HG02970 (cell line): ENCODE measurements at regions not wholly inside any gene's neighbourhood (a gene's known extent, or its start where the extent isn't known, plus 50 kb on each side); places are given as distances from the start of the nearest gene placed in this dataset.

Source experiments
- ATAC-seq: cut with Tn5 transposase; IDR thresholded peaks from one replicate; pipeline ENCODE4 v1.9.1; 2021; ENCODE audit warnings: mild to moderate bottlenecking, moderate library complexity, moderate number of reproducible peaks; ENCODE audit not compliant: unreplicated experiment, low FRiP score

DNA sequence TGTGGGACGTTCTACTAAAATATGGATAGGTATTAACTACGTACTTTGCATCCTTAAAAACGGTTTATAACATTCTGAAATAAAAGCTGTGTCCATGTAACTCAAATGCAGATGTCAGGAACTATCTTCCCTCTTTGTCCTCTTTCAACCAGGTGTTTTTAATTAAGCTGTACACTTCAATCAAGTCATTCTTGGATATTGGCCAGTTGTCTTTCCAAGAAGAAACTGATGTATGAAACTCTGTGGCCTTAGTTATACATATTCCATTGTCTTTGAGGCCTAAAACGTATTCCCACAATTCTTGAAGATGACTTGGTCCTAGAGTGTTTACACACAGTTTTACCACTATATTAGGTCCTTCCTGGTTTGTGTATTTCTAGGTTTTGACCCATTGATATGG, 249.0 kb upstream of the CNTN5 start:
- no peak for ATAC-seq

DNA sequence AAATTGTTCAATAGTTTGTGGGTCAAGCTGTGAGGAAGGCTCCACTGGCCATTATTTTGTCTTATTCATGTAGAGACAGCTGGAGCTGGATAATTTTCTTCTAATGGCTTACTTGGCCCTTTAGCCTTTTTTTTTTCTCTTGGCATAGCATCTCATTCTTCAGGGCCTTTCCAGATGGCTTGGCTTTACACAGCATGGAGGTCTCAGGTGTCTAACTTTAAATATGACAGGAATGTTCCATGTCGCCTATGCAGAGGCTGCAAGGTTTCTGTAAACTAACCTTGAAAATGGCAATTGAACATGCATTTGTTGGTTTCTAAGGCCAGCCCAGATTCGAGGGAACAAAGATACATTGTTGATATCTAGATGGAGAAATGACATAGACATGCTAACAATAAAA, 247.9 kb upstream of the CNTN5 start:
- ATAC-seq: no peak

DNA sequence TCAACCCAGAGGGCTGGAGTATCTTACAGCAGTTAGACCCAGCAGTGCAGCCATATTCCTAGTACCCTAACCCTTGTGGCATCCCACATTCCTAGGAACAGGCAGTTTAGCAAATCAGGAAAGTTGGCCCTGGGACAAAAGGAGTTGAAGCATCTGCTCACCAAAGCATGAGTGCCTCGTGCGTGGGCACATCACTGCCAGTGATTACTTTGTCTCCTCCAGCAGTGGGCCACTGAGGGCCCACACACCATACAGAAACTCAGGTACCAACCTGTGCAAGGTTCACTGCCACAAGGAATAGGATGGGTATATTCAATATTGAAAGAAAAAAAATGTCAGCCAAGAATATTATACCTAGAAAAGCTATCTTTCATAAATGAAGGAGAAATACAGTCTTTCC, 227.5 kb upstream of the CNTN5 start:
- no peak for ATAC-seq

DNA sequence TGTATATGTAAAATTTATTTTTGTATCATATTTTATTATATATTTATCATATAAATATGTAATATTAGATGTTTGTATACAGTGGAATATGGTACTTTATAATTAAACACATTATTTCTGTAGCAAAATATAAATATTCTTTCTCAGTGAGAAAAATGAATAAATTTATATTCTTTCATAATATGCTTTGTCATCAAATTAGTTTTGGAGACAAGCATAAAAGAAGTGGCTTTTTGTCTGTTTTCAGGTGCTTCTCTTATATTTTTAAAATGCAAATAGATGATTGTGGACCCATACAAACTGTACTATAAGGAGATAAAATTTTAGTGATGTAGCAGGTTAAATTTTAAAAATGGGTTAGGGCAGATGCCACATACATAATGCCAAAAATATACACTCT, 222.4 kb upstream of the CNTN5 start:
- ATAC-seq: no peak

DNA sequence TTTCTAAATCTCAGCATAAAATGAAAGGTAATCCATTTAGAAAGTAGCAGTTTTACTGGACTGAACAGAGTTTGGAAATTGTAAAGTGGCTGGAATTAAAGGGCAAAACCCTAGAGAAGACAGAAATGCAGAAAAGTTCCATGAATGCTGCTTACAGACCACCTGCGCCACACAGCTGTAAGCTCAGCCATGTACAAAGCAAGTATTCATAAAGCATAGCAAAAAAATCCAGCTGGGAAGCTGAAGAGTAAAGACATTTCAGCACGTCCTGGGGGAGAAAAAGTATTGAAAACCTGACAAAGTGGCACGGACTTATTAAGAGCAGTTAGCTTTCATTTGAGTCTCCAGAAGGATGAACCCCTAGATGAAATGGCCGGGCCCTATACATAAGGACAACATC, 220.1 kb upstream of the CNTN5 start:
- ATAC-seq: no peak

DNA sequence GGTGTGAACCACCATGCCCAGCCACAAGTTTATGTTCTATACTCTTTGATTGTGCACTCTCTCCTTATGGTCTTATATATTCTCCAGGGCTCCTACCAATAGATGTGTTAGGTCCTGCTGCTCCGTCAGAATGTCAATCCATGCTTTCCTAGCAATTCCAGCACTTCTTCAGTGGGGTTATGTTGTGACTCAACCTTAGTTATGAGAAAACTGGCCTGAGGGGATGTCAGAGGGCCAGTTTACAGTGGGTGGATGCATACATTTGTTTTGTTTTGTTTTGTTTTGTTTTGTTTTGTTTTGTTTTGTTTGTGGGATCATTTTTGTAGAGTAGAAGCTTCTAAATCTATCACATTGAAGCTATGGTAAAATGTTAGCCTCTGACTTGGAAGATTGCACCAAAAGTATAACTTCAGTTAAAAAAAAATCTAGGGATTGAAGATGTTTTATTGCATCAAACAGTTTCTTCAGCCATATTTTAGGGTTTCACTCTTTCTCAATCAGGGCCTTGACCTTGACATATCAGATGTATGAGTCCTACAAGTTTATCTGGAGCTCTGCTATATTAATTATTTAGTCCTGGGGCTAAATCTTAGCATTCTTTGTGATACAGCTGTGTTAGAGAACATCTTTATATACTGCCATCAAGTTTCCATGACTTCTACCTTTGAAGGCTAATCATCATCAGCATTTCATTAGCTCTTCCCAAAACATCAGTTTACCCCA, 191.6 kb upstream of the CNTN5 start:
- no peak for ATAC-seq

DNA sequence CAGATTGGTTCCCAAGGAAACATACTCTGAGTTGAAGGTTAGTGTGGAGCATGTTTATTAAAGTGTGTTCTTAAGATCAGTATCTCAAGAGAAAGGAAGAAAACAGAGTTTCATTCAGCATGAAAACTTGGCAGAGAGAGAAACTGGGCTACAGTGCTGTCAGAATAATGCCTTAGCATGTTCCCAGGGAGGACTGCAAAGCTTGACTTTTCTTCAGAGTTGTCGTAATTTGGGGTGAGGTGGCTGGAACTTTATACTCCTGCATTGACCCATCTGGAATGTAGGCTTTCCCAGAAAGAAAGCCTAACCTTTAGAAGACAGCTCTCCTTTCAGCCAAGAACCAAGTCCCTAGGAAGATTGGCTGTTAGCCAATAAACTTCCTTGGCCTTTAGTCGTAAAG, 190.8 kb upstream of the CNTN5 start:
- no peak for ATAC-seq

DNA sequence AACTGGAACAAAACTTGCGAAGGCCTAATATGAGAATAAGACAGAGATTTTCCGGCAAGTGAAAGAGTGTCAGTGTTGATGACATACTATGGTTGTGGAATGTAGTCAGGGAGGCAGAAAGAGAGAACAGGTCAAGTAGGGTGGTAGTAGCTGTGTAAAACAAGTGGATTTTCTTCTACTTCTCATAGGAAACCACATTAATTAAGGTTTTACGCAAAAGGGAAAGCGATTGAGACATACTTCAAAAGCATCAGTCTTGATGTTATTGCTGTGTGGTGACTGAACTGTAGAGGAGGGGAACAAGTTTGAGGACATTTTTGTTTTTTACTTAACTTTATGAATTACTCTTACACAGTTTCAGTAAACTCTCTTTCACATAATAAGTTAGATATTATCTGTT, 186.0 kb upstream of the CNTN5 start:
- ATAC-seq: no peak

DNA sequence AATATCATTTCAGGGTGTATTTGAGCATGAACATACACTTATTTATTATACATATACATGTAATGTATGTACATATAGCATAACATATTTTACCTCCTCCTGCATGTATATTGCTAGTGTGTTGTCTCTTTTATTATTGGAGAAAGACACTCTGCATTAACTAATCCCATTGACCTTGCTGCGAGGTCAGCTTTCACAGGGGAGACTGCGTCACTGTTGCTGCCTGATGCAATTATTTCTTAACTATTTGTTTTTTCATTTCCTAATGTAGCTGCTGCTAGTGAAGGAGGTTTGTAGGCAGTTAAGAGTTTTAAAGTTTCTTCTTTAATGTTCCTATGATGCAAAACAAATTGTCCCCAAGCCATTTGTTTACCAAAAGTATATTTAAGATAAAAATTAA, 185.4 kb upstream of the CNTN5 start:
- ATAC-seq: no peak

DNA sequence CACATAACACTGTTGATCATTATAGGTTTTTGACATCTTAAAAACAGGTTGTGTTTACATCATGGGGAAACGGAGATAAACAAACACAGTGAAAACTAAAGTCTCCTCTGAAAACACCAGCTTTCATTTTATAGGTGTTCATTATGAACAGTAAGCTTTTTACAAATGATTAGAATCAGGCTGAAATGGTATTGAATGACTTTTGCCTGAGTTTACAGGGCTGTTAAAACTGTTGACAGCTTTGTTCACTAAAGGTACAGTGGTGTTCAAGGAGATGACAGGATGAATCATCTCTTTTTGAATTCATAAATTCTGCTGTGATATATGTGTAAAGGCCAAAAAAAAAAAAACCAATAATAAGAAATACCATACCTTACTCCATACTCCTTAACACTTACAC, 184.6 kb upstream of the CNTN5 start:
- ATAC-seq: no peak

DNA sequence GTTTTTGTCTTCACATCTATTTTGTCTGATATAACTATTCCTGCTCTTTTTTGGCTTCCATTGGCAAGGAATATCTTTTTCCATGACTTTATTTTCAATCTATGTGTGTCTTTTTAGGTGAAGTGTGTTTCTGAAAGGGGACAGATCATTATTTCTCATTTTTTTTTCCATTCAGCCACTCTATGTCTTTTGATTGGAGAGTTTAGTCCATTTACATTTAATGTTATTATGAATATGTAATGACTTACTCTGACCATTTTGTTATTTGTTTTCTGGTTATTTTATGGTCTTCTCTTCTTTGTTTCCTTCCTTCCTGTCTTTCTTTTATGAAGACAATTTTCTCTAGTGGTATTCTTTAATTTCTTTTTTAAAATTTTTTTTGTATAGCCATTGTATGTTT, 178.6 kb upstream of the CNTN5 start:
- ATAC-seq: no peak

DNA sequence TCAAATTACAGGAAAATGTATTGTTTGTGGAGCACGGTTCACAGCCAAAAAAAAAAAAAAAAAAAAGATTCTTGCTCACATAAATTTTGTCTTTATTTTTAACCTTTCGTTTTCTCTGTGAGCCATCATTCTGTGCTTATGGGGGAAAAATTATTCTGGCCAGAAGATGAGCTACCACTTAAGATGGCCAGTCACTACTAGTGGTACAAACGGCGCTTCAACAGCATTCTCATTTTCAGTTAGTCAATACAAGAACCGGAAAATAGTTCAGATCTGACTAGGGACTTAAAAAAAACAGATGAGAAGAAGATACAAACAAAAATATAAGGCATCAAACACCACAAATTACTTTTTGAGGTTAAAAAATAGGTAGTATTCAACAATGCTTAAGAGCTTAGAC, 158.6 kb upstream of the CNTN5 start:
- ATAC-seq: no peak

DNA sequence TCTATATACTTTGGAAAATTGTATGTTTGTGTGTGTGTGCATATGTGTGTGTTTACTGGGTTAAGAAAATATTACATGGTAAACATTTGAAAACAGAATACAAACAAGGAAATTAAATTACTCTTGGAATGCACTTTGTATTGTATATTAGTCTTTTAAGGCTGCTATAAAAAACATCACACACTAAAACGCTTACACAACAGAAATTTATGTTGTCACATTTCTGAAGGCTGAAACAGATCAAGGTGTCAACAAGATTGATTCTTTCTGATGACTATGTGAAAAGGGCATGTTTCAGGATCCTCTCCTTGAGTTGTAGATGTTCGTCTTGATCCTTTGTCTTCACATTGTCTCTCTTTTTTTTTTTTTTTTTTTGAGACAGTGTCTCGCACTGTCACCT, 149.1 kb upstream of the CNTN5 start:
- no peak for ATAC-seq

DNA sequence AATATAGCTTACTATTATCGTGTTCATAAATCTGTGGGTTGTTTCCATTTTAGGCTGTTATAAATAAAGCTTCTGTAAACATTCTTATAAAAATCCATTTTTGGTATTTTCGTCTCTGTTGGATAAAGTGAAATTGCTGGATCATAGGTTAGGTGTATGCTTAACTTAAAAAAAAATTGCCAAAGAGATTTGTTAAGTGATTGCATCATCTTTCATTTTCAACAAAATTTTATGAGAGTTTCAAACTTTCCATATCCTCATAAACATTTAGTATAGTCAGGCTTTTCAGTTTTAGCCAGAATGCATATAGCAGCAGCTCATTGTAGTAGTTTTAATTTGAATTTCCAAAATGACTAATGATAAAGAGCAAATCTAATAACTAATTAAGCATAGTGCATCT, 146.7 kb upstream of the CNTN5 start:
- no peak for ATAC-seq

DNA sequence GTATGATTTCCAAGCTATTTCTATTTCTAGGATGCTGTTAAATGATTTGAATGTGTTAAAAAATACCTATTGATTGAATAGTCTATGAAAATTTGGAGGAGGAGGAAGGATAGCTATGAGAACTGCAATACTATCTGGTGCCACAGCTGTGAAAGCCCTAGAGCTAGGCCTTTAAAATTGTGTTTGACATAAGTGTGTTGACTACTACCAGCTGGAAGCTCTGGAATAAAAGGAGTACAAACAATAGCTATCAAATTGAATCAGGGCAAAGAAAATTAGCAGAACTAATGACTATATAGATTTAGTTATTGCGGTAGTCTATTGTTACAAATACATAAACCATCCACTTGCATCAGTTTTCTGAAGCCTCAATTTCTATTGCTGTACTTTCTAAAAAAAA, 124.8 kb upstream of the CNTN5 start:
- no peak for ATAC-seq

DNA sequence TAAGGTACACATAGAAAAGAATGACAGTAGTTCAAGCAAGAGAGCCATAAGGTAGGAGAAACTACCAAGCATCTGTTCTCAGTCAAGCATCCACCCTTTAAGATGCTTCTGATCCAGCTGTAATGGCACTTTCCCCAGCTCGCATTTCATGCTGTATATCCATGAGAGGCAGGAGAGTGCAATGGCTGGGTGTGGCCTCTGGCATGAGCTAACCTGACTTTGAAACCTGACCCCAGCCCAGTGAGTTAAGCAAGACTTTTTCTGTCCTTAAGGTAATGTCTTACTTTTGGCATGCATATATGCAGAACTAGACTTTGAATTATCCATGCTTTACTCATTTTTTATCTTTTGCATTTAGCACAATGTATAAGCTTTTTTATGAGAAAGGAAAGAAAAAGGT, 79.8 kb upstream of the CNTN5 start:
- no peak for ATAC-seq

DNA sequence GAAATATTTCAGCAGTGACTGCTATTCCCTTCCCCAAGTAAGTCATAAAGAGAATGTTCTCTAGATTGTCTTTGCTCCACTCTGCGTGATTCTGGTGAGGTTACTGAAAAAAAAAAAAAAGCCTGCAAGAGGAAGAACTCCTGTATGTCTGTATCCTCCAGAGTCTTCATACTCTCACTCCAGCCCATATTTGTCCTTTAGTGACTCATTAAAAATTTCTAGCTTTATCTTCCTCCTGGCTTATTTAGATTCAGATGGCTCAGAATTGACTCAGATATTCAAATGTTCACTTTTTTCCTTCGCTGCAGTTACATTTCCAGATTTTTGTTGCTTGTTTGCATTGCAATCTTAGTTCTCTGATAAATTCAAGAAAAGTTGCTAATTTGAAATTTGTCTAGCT, 76.3 kb upstream of the CNTN5 start:
- ATAC-seq: no peak

DNA sequence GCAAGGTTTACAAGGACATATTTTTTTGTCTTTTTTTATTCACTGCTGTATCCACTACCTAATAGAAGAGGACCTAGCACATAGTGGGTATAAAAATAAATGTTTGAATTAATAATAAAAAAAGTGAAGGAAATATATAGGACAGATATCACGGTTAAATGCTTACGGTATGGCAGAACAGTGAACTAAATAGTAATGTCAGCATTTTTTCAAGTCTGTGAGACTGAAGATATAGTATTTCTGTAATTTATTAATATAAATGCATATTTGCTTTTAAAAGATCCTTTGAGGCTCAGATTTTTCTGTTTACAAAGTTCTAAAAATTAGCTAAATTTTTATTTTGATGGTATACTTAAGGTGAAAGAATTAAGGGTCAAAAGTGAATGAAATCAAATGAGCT, 68.6 kb upstream of the CNTN5 start:
- no peak for ATAC-seq

DNA sequence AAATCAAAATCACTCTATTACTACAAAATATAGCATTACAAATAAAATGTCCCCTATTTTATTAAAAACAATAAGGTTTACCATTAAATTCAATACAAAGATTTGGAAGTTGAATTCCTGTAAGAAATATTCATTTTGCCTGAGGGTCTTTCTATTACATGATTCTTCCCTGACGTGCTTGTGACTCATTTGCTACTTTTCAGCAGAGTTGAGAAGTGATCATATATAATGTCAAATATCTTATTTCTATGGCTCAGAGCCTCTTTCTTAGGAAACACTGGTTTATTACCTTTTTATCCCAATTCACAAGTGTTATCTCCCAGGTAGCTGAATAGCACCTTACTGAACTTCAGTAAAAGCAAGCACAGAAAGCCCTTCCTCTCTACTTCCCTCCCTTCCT, 65.2 kb upstream of the CNTN5 start:
- no peak for ATAC-seq

DNA sequence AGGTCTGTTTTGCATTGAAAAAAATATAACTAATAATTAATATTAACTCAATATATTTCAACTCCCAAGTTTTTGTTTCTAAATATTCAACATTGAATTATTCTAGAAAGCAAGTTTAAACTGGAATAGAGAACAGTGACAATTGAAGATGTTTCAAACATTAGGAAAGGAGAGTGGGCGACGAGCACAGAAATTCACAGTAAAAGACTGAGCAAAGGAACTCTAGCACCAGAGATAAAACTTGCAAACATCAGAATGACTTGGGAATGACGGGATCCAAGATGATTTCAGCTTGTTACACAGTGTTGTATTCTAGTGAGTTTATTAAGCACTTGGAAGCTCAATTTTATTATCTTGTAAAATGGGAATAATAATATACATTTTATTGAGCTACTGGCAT, 56.6 kb upstream of the CNTN5 start:
- no peak for ATAC-seq

DNA sequence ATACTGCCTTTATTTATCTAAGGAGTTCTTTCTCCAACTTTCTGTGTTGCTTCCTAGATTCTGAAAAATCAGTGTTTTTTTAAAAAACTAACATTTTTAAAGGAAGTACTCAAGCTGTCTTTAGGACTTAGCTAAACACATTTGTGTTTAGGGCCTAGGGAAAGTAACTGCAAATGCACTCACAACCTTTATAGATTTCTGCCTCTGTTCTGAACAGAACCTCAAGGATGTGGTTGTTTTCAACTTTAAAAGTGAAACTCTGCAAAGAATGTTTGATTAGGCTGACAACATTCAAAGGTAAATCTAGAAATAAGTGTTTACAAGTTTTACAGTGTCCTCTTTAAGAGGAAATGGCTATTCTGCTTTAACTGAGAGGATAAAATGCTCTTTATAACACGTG, 55.4 kb upstream of the CNTN5 start:
- no peak for ATAC-seq

DNA sequence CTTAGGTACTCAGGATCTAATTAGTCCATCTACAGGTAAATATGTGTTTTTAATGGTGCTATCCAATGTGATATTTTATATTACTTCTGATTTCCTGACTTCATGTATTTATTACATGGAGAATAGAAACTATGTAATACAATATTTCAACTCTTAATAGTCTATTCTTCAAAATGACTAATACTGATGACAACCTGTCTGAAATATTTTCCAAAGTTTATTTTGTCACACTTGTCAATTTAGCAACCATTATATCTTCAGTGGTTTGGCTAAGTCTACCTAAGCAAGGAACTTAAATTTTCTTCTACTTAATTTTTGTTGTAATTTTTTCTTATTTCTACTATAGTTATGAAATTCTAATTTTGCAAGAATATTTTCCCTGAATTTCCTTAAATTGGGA, 55.0 kb upstream of the CNTN5 start:
- no peak for ATAC-seq

DNA sequence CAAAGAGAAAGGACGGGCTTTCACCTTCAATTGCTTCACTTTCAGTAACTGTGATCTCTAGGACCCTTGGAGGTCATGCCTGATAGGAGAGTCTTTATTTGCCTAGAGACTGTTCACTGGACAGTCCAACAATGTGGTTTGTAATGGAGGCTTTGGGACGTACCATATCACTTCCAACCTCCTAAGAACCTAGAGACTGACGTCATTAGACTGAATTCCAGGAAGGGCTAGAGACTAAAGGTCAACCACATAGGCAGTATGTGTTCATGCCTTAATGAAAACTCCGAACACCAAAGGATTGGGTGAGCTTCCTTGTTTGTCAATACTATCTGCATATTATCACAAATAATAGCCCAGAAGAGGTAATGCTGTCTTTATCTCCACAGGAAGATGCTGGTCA, 53.7 kb upstream of the CNTN5 start:
- ATAC-seq: no peak
